ENCODE measurements at regions not wholly inside any gene's neighbourhood (a gene's known extent, or its start where the extent isn't known, plus 50 kb on each side); places are given as distances from the start of the nearest gene placed in this dataset.

DNA sequence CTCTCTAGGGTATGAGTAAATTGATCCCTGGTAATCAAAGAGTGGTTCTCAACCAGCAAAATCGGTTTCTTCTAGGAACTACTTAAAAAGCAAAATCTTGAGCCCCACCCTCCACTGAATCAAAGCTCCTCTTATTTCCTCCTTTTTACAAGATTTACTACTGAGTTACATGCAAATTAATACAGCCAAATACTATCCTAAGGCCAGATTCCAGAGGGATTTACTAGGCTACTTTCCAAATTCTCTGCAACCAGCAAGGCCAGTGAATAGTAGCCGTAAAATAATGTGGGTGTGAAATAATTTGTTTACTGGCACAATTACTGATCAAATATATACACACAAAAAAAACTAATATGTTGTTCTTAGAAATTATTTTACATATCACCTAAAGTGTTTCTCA is 1583.8 kb downstream of the NCAM2 start:
- no peak for ATAC-seq
- DNase-seq (ENCODE audit: low spot score): no peak
- intact Hi-C loops (cut with DNase I): no loop called here

DNA sequence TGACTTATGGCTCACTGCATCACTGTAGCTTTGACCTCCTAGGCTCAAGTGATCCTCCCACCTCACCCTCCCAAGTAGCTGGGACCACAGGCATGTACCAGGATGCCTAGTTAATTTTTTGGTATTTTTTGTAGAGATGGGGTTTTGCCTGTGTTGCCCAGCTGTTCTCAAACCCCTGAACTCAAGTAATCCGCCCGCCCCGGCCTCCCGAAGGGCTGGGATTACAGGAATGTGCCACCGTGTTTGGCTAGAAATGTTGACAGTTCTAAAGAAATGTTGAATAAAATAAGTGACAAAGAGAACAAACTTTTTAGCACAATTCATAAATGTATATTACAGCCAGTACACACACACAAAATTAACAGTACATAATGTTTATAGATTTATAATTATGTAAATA is 1586.1 kb downstream of the NCAM2 start:
- no peak for DNase-seq (ENCODE audit: low spot score)
- no peak for ATAC-seq
- intact Hi-C loops (cut with DNase I): no loop called here

DNA sequence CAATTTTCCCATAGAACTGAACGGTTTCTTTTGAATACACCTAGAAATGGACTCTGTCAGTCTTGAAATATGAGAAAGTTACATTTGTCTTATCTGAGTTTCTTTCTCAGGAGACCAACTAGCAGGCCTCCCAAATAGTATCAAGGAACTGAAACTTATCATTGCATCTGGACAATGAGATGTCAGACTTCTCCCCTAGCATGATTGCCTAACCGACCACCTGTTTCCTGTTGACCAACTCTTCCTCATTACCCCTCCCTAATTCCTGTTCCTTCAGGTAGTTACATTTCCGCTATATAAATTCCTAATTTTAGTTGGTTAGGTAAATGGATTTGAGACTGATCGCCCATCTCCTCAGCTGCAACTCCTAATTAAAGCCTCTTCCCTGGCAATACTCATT is 1587.3 kb downstream of the NCAM2 start:
- intact Hi-C loops (cut with DNase I): no loop called here
- ATAC-seq (no peak), DNase-seq (ENCODE audit: low spot score) (no peak)

DNA sequence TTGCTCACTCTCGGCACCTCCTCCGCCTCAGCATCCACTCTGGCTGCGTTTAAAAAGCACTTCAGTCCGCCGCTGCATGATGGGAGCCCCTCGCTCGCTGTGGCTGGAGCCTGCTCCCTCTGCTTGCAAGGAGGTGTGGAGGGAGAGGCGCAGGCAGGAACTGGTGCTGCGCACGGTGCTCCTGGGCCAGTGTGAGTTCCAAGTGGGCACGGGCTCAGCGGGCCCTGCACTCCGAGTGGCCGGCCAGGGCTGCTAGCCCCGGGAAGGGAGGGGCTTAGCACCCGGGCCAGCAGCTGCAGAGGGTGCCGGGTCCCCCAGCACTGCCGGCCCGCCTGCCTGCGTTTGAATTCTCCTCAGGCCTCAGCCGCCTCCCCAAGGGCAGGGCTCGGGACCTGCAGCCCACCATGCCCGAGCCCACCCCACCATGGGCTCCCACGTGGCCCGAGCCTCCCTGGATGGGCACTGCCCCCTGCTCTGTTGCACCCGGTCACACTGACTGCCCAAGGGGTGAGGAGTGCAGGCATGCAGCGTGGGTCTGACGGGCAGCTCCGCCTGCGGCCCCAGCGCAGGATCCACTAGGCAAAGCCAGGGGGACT is 1599.5 kb downstream of the NCAM2 start:
- ATAC-seq (no peak), DNase-seq (ENCODE audit: low spot score) (no peak)
- intact Hi-C loops (cut with DNase I): no loop called here

DNA sequence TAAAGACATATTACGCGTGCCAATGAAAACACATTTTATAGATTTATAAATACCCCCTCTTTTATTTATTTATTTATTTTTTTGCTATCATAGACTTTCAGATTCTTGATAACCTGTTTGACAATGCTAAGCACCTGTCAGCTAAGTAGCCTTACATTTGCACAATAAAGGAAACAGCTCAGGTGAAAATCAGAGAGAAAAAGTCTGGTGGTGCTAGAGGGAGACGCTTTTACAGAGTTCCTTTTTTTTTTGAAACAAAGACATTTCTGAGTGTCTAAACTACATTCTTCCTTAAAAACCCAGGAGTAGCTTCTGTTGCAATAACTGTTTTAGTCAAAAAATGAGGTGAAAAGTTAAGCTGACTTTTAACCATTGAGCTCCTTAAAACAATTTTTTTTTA is 1611.6 kb downstream of the NCAM2 start:
- no peak for DNase-seq (ENCODE audit: low spot score)
- no peak for ATAC-seq
- intact Hi-C loops (cut with DNase I): no loop called here

DNA sequence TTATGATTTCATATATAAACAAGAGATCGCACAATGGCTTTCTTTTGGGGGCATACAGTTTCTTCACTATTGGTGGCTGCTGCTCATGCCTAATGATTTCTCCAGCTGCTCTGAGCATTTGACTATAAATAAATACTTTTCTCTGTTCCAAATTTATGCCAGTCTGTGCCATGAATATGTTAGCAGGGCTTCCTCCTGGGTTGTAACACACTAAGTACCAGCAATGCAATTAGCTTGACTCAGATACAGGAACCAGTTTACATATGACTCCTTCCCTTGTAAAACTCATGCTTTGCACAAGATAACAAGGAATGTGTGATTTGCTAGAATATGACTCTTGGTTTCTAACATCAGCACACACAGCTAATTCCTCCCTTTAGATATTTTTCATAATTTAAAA is 1629.7 kb downstream of the NCAM2 start:
- DNase-seq (ENCODE audit: low spot score) (no peak), ATAC-seq (no peak)
- intact Hi-C loops (cut with DNase I): no loop called here

DNA sequence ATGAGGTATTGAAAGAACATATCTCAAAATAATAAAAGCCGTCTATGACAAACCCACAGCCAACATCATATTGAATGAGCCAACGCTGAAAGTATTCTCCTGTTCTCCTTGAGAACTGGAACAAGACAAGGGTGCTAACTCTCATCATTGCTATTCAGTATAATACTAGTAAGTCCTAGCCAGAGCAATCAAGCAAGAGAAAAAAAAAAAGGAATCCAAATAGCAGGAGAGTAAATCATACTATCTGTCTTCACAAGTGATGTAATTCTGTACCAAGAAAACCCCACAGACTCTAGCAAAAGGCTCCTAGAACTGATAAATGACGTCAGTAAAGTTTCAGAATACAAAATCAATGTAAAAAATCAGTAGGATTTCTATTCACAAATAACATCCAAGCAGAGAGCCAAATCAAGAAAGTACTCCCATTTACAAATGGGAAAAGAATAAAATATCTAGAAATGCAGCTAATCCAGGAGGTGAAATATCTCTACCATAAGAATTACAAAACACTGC is 1632.8 kb downstream of the NCAM2 start:
- intact Hi-C loops (cut with DNase I): no loop called here
- ATAC-seq (no peak), DNase-seq (ENCODE audit: low spot score) (no peak)

DNA sequence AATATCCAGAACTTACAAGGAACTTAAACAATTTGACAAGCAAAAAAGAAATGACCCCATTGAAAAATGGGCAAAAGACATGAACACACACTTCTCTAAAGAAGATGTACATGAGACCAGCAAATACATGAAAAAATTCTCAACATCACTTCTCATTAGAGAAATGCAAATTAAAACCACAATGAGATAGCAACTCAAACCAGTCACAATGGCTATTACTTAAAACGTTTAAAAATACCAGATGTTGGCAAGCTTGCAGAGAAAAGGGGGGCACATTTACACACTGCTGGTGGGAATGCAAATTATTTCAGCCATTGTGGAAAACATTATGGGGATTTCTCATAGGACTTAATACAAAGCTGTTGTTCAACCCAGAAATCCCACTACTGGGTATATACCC is 1634.0 kb downstream of the NCAM2 start:
- no peak for ATAC-seq
- intact Hi-C loops (cut with DNase I): no loop called here
- DNase-seq (ENCODE audit: low spot score): no peak

DNA sequence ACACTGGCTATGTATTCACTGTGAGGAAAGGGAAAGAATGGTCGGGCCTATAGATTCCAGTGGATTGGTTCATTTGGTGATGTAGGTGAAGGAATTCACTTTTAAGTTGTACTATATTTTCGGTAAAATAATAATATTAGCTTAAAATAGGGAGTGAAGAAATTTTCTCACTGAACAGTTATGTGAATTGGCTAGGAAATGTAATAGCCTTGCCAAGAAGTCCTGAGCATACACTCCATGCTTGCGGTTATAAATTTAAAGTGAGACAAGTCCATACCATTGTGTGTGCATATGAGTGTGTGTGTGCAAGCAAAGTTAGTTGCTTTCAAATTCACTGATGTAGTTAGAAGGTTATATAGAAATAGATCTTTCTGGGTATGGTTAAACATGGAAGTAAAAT is 1651.0 kb downstream of the NCAM2 start:
- ATAC-seq: no peak
- intact Hi-C loops (cut with DNase I): no loop called here

DNA sequence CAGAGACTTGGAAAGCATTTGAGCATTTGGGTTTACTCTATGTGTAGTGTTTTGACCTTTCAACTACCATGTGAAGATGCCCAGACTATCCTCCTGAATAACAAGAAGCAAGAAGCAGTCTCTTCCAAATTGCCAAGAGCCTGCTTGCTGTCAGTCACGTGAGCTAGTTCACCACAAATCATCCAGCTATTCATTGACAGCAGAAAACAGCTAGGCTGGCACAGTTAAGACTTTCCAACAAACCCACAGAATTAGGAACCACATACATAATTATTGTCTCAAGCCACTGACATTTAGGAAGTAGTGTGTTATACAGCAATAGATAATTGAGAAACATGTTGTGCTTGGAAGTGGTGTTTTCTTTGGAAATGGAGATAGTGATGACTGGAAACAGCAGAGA is 1652.0 kb downstream of the NCAM2 start:
- intact Hi-C loops (cut with DNase I): no loop called here
- no peak for ATAC-seq
- DNase-seq (ENCODE audit: low spot score): no peak

More for the DNA sequence above, 1651.0 kb downstream of the NCAM2 start:
- no peak for DNase-seq (ENCODE audit: low spot score)

DNA sequence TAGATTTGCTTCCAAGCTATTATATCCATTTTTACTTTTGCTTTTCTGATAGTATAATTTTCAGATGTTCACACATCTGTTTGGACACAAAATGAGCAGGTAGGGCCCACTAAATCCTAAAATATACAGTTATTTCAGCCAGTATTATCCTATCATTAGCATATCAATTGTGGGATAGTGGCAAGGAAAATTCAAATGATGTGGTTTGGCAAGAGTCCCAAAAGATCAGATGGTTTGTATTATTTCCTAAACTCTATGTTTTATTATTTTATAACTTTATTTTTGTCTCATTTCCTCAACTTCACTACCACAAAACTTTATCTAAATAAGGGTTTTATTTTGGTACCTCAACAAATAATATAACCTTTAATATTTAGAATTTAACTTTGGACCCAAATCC is 1659.6 kb downstream of the NCAM2 start:
- ATAC-seq (no peak), DNase-seq (ENCODE audit: low spot score) (no peak)
- intact Hi-C loops (cut with DNase I): no loop called here

DNA sequence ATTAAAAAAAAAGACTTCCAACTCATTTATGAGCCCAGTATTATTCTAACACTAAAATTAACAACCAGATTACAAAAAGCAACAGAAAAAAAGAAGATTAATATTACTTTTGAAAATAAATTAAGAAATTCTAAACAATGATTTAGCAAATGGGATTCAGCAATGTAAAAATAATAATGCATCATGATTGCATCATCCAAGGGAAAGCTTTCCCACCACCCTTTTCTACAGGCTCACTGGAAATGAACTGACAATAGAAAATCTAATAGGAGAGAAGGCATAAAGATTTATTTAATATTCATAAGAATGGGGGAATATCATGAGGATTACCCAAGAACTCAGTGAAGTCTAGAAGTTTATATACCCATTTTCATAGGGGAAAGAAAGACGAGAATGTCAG is 1671.9 kb downstream of the NCAM2 start:
- intact Hi-C loops (cut with DNase I): no loop called here
- DNase-seq (ENCODE audit: low spot score): no peak
- no peak for ATAC-seq

DNA sequence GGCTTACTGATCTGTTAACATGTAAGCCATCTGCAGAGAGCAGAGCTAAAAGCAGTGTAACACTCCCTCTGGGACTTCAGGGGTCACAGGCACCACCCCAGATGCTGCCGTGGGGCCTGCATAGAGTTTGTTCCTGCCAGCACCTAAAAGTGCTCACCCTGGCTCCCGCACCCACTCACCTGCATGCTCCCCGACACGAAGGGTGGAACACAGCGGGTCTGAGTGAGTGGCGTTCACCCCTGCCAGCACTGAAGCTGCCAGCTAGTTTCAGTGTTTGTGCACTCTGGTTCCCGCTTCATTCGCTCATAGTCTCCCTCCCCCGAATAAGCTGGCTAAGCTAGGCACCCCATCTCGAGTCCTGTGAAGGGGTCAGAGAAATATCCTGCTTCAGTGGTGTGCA is 1681.0 kb downstream of the NCAM2 start:
- DNase-seq (ENCODE audit: low spot score): no peak
- ATAC-seq: no peak
- intact Hi-C loops (cut with DNase I): no loop called here

DNA sequence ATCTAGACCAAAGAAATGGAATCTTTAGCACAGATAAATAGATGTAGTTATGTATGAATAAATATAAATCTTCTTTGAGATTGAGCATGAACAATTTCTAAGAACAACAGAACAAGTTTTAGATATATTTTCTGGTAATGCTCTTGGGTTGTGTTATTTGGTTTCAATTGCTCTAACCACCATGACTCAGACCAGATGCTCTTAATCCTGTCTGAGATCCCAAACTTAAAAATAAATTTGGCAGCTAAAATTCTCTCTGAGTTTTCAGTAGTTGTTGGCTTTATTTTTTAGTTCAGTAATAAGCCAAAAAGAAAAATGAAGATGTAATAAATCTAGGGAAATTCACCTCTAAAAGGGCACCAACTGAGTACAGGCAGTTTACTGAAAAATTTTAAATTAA is 1693.4 kb downstream of the NCAM2 start:
- DNase-seq (ENCODE audit: low spot score): no peak
- ATAC-seq: no peak
- intact Hi-C loops (cut with DNase I): no loop called here

DNA sequence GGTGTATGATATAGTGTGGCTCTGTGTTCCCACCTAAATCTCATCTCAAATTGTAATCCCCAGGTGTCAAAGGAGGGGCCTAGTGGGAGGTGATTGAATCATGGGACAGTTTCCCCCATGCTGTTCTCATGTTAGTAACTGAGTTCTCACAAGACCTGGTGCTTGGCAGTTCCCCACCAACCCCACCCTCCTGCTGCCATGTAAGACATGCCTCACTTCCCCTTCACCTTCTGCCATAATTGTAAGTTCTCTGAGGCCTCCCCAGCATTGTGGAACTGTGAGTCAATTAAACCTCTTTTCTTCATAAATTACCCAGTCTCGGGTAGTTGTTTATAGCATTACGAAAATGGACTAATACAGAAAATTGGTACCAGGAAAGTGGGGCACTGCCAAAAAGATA is 1705.3 kb downstream of the NCAM2 start:
- DNase-seq (ENCODE audit: low spot score): no peak
- intact Hi-C loops (cut with DNase I): no loop called here
- no peak for ATAC-seq

DNA sequence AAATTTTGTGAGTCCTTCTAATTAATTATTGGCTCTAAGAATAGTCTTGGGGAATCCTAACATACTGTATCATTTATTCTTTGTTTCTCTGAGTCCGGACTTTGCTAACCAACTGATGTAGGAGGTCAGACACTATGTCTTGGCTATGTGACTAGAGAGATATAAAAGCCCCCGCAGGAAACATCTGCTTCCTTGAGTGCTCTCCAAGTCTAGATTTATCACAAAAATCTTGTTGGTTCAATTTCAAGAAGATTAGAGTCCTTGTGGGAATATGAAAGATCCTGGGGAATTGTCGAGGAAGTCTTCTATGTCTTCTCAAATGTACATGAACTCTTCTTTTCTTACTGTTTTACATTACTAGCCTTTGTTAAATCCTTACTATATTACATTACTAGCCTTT is 1712.5 kb downstream of the NCAM2 start:
- ATAC-seq (no peak), DNase-seq (ENCODE audit: low spot score) (no peak)
- intact Hi-C loops (cut with DNase I): no loop called here

DNA sequence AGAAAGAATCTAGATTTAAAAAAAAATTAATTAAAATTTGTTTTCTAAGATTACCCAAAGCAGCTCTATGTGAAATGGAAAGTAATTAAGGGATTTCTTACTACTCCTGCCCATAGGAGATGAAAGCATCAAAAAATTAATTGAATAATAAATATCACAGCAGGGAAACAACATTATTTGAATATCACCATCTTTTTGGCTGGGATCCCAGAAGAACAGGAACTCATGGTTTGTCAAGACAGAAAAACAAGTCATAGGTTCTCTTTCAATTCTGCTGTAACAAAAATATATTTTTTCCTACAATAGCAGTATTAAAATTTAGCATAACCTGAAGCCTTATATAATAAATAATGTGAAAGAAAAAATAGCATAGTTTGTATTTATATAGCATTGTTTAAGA is 1713.4 kb downstream of the NCAM2 start:
- intact Hi-C loops (cut with DNase I): no loop called here

DNA sequence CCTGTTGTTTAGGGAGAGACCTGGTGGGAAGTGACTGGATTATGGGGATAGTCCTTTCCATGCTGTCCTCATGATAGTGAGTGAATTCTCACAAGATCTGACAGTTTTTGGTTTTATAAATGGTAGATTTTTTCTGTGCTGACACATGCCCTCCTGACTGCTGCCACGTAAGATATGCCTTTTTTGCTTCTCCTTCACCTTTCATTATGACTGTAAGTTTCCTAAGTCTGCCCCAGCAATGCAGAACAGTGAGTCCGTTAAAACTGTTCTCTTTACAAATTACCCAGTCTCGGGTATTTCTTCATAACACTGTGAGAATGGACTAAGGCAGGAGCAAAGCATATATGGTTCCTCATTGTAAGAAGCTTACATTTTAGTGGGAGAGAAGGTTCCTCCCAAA is 1727.2 kb downstream of the NCAM2 start:
- DNase-seq (ENCODE audit: low spot score) (no peak), ATAC-seq (no peak)
- intact Hi-C loops (cut with DNase I): loop anchor here (10.0 kb wide), 1 partner anchor 1011 kb away; no protein-coding TSS in a partner anchor

More for the DNA sequence above, 1713.4 kb downstream of the NCAM2 start:
- no peak for DNase-seq (ENCODE audit: low spot score)
- no peak for ATAC-seq

DNA sequence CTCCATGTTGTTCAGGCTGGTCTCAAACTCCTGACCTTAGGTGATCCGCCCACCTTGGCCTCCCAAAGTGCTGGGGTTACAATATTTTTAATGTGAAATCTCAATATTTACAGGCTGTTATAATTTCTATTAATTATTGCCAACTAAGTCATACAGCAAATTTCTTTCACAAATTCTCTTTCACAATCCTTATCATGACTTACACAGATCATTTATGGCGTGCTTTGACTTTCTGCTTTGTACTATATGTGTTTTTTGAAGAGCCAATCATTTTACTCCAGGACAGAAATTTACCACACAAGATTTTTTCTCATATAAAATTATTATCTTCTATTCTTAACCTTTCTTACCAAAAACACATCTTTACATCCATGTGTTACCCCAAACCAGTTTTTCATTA is 1729.9 kb downstream of the NCAM2 start:
- intact Hi-C loops (cut with DNase I): loop anchor here (10.0 kb wide), 1 partner anchor 1013 kb away; no protein-coding TSS in a partner anchor
- no peak for ATAC-seq
- no peak for DNase-seq (ENCODE audit: low spot score)

DNA sequence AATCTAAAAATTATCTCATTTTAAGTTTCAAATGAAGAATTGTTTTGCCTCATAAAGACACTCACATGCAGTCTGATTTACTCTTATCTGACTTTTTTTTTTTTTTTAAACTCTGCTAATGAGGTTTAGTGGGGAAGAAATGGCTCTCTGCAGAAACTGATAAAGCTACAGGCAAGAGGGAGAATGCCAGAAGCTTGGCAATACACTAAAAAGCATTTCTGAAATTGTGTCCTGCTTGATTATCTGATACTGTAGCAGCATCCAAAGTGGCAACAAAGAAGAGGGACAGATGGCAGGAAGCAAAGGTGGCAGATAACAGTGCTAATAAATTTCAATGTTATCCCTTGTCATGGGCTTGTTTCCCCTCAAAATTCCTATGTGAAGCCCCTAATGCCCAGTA is 1744.9 kb downstream of the NCAM2 start:
- intact Hi-C loops (cut with DNase I): no loop called here
- ATAC-seq (no peak), DNase-seq (ENCODE audit: low spot score) (no peak)

DNA sequence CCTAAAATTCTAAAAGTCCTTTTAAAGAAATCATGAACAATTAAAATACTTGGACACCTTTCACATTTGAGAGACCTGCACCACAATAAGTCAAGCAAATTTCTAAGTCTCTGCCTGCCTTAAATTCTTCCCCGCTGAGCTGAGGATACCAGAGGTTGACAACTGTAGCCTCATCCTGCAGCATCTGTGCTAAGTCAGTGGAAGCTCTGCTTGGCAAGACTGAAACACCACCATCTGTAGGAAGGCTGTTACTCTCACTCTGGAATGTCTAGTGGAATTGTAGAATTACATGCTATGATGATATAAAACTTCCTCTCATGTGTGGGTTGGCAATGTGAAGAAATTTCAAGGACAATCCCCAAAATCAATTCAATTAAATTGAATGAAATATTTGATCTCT is 1756.5 kb downstream of the NCAM2 start:
- intact Hi-C loops (cut with DNase I): no loop called here
- no peak for ATAC-seq
- no peak for DNase-seq (ENCODE audit: low spot score)

DNA sequence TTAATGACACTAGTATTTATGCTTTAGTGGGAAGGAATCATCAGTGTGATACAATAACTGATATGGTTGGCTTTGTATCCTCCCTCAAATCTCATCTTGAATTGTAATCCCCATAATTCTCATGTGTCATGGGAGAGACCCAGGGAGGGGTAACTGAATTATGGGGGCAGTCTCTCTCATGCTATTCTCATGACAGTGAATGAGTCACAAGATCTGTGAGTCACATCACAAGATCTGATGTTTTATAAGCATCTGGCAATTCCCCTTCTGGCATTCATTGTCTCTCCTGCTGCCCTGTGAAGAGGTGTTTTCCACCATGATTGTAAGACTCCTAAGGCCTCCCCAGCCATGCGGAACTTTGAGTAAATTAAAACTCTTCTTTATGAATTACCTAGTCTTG is 1760.3 kb downstream of the NCAM2 start:
- intact Hi-C loops (cut with DNase I): no loop called here
- DNase-seq (ENCODE audit: low spot score) (no peak), ATAC-seq (no peak)
